ENCODE measurements at regions not wholly inside any gene's neighbourhood (a gene's known extent, or its start where the extent isn't known, plus 50 kb on each side); places are given as distances from the start of the nearest gene placed in this dataset.

DNA sequence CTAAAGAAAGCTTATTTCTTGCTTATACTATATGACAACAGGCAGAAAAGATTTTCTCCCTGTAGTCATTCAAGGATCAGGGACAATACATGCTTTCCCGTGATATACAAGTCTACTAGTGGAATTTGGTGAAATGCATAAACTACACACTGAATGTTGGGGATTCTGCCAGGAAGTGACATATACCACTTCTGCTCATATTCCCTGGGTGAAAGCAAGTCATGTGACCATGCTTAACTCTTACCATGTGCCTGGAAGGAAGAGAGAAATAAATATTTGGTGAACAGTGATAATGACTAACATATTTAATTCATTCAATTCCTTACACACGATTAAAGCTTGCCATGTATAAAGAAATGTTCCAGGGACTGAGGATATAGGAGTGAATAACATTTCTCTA, 534.6 kb downstream of the PPARGC1A start:
- H3K4me3 ChIP-seq (ENCODE audit: low read depth in 1 of 3, low read length in 3 of 3) = no peak overlapping the region
- H3K36me3 ChIP-seq (ENCODE audit: control insufficient read depth in 4 of 4, insufficient read depth in 3 of 4, low read depth in 1 of 4, low read length in 3 of 4) = no peaks in the 10 kb centered on the region
- TF ChIP-seq, protein P1, sequence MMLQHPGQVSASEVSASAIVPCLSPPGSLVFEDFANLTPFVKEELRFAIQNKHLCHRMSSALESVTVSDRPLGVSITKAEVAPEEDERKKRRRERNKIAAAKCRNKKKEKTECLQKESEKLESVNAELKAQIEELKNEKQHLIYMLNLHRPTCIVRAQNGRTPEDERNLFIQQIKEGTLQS (IDR thresholded peaks at IDR 0.05) = no peak
- TF ChIP-seq RXRA (IDR thresholded peaks at IDR 0.05) = no peak
- no peak for TF ChIP-seq GABPA (IDR thresholded peaks at IDR 0.05 in 1 of 2, conservative IDR thresholded peaks at IDR 0.05 in 1 of 2)
- TF ChIP-seq SP1 (IDR thresholded peaks at IDR 0.05) = no peak
- TF ChIP-seq JUND (IDR thresholded peaks at IDR 0.05) = no peak
- TF ChIP-seq HNF4A (conservative IDR thresholded peaks at IDR 0.05) = no peak
- TF ChIP-seq, protein P2, sequence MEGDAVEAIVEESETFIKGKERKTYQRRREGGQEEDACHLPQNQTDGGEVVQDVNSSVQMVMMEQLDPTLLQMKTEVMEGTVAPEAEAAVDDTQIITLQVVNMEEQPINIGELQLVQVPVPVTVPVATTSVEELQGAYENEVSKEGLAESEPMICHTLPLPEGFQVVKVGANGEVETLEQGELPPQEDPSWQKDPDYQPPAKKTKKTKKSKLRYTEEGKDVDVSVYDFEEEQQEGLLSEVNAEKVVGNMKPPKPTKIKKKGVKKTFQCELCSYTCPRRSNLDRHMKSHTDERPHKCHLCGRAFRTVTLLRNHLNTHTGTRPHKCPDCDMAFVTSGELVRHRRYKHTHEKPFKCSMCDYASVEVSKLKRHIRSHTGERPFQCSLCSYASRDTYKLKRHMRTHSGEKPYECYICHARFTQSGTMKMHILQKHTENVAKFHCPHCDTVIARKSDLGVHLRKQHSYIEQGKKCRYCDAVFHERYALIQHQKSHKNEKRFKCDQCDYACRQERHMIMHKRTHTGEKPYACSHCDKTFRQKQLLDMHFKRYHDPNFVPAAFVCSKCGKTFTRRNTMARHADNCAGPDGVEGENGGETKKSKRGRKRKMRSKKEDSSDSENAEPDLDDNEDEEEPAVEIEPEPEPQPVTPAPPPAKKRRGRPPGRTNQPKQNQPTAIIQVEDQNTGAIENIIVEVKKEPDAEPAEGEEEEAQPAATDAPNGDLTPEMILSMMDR (IDR thresholded peaks at IDR 0.05; ENCODE audit: low read depth, low read length, missing input control) = no peak
- no peak for TF ChIP-seq EGR1 (IDR thresholded peaks at IDR 0.05; ENCODE audit: low read depth in 2 of 2)
- TF ChIP-seq FOXA1 (IDR thresholded peaks at IDR 0.05) = no peak
- TF ChIP-seq RAD21 (IDR thresholded peaks at IDR 0.05) = no peak
- no peak for TF ChIP-seq NR2F2 (IDR thresholded peaks at IDR 0.05)
- TF ChIP-seq FOXA2 (IDR thresholded peaks at IDR 0.05) = no peak
- TF ChIP-seq HNF4G (IDR thresholded peaks at IDR 0.05) = no peak
- TF ChIP-seq, protein P3, sequence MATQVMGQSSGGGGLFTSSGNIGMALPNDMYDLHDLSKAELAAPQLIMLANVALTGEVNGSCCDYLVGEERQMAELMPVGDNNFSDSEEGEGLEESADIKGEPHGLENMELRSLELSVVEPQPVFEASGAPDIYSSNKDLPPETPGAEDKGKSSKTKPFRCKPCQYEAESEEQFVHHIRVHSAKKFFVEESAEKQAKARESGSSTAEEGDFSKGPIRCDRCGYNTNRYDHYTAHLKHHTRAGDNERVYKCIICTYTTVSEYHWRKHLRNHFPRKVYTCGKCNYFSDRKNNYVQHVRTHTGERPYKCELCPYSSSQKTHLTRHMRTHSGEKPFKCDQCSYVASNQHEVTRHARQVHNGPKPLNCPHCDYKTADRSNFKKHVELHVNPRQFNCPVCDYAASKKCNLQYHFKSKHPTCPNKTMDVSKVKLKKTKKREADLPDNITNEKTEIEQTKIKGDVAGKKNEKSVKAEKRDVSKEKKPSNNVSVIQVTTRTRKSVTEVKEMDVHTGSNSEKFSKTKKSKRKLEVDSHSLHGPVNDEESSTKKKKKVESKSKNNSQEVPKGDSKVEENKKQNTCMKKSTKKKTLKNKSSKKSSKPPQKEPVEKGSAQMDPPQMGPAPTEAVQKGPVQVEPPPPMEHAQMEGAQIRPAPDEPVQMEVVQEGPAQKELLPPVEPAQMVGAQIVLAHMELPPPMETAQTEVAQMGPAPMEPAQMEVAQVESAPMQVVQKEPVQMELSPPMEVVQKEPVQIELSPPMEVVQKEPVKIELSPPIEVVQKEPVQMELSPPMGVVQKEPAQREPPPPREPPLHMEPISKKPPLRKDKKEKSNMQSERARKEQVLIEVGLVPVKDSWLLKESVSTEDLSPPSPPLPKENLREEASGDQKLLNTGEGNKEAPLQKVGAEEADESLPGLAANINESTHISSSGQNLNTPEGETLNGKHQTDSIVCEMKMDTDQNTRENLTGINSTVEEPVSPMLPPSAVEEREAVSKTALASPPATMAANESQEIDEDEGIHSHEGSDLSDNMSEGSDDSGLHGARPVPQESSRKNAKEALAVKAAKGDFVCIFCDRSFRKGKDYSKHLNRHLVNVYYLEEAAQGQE (IDR thresholded peaks at IDR 0.05) = no peak
- no peak for TF ChIP-seq YY1 (IDR thresholded peaks at IDR 0.05)
- TF ChIP-seq, protein P4, sequence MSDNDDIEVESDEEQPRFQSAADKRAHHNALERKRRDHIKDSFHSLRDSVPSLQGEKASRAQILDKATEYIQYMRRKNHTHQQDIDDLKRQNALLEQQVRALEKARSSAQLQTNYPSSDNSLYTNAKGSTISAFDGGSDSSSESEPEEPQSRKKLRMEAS (IDR thresholded peaks at IDR 0.05) = no peak
- TF ChIP-seq TAF1 (conservative IDR thresholded peaks at IDR 0.05) = no peak
- TF ChIP-seq, protein P5, sequence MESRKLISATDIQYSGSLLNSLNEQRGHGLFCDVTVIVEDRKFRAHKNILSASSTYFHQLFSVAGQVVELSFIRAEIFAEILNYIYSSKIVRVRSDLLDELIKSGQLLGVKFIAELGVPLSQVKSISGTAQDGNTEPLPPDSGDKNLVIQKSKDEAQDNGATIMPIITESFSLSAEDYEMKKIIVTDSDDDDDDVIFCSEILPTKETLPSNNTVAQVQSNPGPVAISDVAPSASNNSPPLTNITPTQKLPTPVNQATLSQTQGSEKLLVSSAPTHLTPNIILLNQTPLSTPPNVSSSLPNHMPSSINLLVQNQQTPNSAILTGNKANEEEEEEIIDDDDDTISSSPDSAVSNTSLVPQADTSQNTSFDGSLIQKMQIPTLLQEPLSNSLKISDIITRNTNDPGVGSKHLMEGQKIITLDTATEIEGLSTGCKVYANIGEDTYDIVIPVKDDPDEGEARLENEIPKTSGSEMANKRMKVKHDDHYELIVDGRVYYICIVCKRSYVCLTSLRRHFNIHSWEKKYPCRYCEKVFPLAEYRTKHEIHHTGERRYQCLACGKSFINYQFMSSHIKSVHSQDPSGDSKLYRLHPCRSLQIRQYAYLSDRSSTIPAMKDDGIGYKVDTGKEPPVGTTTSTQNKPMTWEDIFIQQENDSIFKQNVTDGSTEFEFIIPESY (IDR thresholded peaks at IDR 0.05) = no peak
- no peaks in the 10 kb centered on the region for H3K4me1 ChIP-seq (ENCODE audit: control insufficient read depth in 4 of 4, insufficient read depth in 4 of 4, low read length in 3 of 4)
- H3K27ac ChIP-seq (ENCODE audit: low read depth in 1 of 2, low read length in 2 of 2) = no peak overlapping the region
- 78% methylated on average over 2 of the region's 2 CpGs for WGBS
- DNase-seq (ENCODE audit: low spot score) = no peak
- no peaks in the 10 kb centered on the region for H3K27me3 ChIP-seq (ENCODE audit: control insufficient read depth in 4 of 4, insufficient read depth in 4 of 4, low read length in 3 of 4)
- no peak overlapping the region for H3K9ac ChIP-seq (ENCODE audit: low read depth in 1 of 2, low read length in 2 of 2)
- no peaks in the 10 kb centered on the region for H3K9me3 ChIP-seq (ENCODE audit: control insufficient read depth in 4 of 4, low read length in 3 of 4)
